AG04450 (cell line): ENCODE measurements at regions not wholly inside any gene's neighbourhood (a gene's known extent, or its start where the extent isn't known, plus 50 kb on each side); places are given as distances from the start of the nearest gene placed in this dataset.

ENCODE experiments used
- CTCF ChIA-PET: fragments of 300-600, 350-600 bp; formaldehyde crosslinking; extraction: SDS; loops from one replicate; lab custom pipeline; 2022; ENCODE audit warnings: antibody characterized with exemption, inconsistent platforms; lab: Charles Lee
- POLR2A ChIA-PET: fragments of 350-600 bp; formaldehyde crosslinking; extraction: SDS; loops from one replicate; lab custom pipeline; 2021; ENCODE audit warnings: antibody characterized with exemption, inconsistent platforms; lab: Yijun Ruan, JAX
- DNase-seq: peaks from one replicate; pipeline ENCODE4 v3.0.0-alpha.2; 2011; ENCODE audit warnings: low read depth, low spot score
- H3K27ac ChIP-seq: one replicate; pipeline ENCODE4 v1.5.1; 2012; ENCODE audit warnings: low read depth, low read length, control low read depth
- H3K27me3 ChIP-seq: one replicate; pipeline ENCODE4 v1.6.0; 2012; ENCODE audit warnings: low read length; ENCODE audit not compliant: control insufficient read depth, insufficient read depth
- H3K4me3 ChIP-seq: 2 replicates; pipeline ENCODE4 v1.5.1; 2011; ENCODE audit warnings: mild to moderate bottlenecking, low read depth, low read length, control low read depth
- H3K9me3 ChIP-seq: 2 replicates; pipeline ENCODE4 v1.5.1; 2012; ENCODE audit warnings: low read length; ENCODE audit not compliant: control insufficient read depth, insufficient read depth
- TF ChIP-seq, protein P1 (sequence below): IDR thresholded peaks from 2 replicates; pipeline ENCODE4 v1.5.1; 2011; ENCODE audit warnings: low read depth, low read length, control low read depth, inconsistent platforms

DNA sequence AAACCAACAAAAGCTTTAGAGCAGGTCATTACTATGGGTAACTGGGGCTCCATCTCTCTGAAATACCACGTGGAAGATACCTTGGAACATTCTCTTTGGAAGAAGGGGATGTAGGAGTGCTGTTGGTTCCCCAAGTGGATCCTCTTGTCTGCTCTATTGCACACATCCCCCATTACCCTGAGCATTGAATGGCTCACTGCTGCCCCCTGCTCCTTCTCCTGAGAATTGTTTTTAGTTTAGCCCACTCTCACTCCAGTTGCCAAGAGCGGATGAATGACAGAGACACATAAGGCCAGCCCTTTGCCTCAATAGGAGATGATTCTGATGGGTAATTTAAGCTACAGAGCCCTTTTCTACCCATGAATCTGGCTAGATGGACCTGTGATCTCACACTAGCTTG is 135.6 kb upstream of the SUCLG2 start:
- ChIA-PET POLR2A (no interaction called here), CTCF (interaction anchor here (0.6 to 3.0 kb wide), 28 partner anchors 8 to 852 kb away, joined by 3 to 72 read pairs (median 4); partner anchors contain the start of gene SUCLG2)
- peak; percentile 10 for DNase-seq
- TF ChIP-seq, protein P1, sequence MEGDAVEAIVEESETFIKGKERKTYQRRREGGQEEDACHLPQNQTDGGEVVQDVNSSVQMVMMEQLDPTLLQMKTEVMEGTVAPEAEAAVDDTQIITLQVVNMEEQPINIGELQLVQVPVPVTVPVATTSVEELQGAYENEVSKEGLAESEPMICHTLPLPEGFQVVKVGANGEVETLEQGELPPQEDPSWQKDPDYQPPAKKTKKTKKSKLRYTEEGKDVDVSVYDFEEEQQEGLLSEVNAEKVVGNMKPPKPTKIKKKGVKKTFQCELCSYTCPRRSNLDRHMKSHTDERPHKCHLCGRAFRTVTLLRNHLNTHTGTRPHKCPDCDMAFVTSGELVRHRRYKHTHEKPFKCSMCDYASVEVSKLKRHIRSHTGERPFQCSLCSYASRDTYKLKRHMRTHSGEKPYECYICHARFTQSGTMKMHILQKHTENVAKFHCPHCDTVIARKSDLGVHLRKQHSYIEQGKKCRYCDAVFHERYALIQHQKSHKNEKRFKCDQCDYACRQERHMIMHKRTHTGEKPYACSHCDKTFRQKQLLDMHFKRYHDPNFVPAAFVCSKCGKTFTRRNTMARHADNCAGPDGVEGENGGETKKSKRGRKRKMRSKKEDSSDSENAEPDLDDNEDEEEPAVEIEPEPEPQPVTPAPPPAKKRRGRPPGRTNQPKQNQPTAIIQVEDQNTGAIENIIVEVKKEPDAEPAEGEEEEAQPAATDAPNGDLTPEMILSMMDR = peak; percentile 79
- no peaks in the 10 kb centered on the region for H3K9me3 ChIP-seq
- no peaks in the 10 kb centered on the region for H3K27me3 ChIP-seq
- no peak overlapping the region for H3K27ac ChIP-seq
- no peak overlapping the region for H3K4me3 ChIP-seq

DNA sequence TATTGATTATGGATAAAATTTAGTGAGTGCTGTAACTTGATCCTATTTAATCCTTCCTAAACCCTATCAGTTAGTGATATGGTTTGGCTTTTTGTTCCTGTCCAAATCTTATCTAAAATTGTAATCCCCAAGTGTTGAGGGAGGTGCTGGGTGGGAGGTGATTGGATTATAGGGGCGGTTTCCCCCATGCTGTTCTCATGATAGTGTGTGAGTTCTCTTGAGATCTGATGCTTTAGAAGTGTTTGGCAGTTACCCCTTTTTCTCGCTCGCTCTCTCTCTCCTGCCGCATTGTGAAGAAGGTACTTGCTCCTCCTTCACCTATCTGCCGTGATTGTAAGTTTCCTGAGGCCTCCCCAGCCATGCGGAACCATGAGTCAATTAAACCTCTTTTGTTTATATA is 134.0 kb upstream of the SUCLG2 start:
- Histone ChIP-seq H3K9me3 (no peaks in the 10 kb centered on the region), H3K27ac (no peak overlapping the region), H3K4me3 (no peak overlapping the region), H3K27me3 (no peaks in the 10 kb centered on the region)
- TF ChIP-seq, protein P1 = no peak
- DNase-seq = no peak
- POLR2A ChIA-PET = no interaction called here
- CTCF ChIA-PET = no interaction called here

DNA sequence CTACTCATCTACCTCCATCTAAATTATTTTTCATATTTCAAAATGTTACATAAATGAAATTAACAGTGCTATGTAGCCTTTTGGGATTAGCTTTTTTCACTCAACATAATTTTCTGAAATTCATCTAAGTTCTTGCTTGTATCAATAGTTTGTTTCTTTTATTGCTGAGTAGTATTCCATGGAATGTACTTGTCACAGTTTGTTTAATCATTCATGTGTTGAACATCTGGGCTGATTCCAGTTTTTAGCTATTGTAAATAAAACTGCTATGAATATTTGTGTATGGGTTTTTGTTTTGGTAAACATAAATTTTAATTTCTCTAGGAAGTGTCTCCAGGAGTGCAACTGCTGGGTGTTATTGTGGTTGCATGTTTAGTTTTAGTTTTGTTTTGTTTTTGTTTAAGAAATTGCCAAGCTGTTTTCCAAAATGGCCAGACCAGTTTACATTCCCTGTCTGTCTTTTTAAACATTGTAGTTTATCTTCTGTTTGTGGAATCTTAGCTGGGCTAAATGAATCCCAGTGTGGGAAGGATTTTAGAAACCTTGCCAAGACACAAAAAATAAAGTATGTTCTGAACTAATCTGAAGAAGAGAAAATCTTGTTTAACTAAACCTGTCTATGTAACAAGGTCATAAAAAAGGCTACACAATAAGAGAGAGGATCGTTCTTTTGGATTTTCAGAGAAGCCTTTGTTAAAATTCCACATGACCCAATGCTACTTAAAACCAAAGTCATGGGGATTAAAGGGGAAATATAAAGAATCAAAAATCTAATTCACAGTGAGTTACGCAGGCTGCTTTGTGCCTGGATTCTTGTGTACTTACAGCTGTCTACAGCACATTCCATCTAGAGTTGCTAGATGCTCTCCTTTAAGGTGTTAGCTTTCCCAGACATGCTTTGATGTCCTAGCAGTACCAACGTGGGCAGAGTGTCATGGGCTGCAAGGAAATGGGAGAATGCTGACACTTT is 129.2 kb upstream of the SUCLG2 start:
- ChIA-PET CTCF (interaction anchor here (0.7 to 1.3 kb wide), 3 partner anchors 135 to 850 kb away, joined by 3 to 4 read pairs (median 3); no protein-coding TSS in a partner anchor), POLR2A (interaction anchor here (0.6 to 1.4 kb wide), 3 partner anchors 21 to 1512 kb away, joined by 4 read pairs; no protein-coding TSS in a partner anchor)
- H3K27me3 ChIP-seq = no peaks in the 10 kb centered on the region
- H3K9me3 ChIP-seq = peaks cover 7% of the 10 kb centered on the region
- no peak overlapping the region for H3K4me3 ChIP-seq
- TF ChIP-seq, protein P1 = no peak
- DNase-seq = peak; percentile 33
- H3K27ac ChIP-seq = peak overlapping the region; percentile 40

DNA sequence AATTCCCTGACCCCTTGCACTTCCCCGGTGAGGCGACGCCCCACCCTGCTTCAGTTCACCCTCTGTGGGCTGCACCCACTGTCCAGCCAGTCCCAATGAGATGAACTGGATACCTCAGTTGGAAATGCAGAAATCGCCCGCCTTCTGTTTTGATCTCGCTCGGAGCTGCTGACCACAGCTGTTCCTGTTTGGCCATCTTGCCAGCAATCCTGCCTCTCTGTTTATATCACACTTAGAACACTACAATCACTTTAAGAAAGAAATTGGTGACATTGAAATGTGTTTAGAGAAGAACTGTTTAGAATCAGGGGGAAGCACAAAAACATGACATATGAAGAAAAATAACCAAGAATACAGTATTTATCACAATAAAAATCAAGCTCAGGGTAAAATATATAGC is 127.5 kb upstream of the SUCLG2 start:
- no peak for DNase-seq
- POLR2A ChIA-PET = no interaction called here
- CTCF ChIA-PET = interaction anchor here (0.9 to 1.4 kb wide), 3 partner anchors 8 to 811 kb away, joined by 3 to 5 read pairs (median 4); no protein-coding TSS in a partner anchor
- no peak overlapping the region for H3K4me3 ChIP-seq
- H3K9me3 ChIP-seq = peaks cover 7% of the 10 kb centered on the region
- TF ChIP-seq, protein P1 = no peak
- H3K27me3 ChIP-seq = no peaks in the 10 kb centered on the region
- H3K27ac ChIP-seq = no peak overlapping the region

DNA sequence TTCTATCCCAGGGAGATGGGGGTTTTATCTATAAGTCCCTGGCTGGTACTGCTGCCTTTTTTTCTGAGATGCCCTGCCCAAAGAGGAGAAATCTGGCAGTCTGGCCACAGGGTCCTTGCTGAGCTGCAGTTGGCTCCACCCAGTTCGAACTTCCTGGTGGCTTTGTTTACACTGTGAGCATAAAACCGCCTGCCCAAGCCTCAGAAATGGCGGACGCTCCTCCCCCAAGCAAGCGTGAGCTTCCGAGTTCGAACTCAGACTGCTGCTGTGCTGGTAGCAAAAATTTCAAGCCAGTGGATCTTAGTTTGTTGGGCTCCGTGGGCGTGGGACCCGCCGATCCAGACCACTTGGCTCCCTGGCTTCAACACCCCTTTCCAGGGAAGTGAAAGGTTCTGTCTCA is 126.8 kb upstream of the SUCLG2 start:
- TF ChIP-seq, protein P1 = no peak
- ChIA-PET CTCF (interaction anchor here (1.4 kb wide), 1 partner anchor 9 kb away, joined by 4 read pairs; no protein-coding TSS in a partner anchor), POLR2A (no interaction called here)
- H3K27ac ChIP-seq = no peak overlapping the region
- H3K4me3 ChIP-seq = no peak overlapping the region
- H3K9me3 ChIP-seq = peaks cover 7% of the 10 kb centered on the region
- H3K27me3 ChIP-seq = no peaks in the 10 kb centered on the region
- no peak for DNase-seq
